H9 (cell line): ENCODE measurements at regions not wholly inside any gene's neighbourhood (a gene's known extent, or its start where the extent isn't known, plus 50 kb on each side); places are given as distances from the start of the nearest gene placed in this dataset.

ENCODE experiments used
- DNase-seq: peaks from one replicate; pipeline ENCODE4 v3.0.0-alpha.2; 2017
- H2AFZ ChIP-seq: one replicate; pipeline ENCODE4 v1.6.1; 2013; ENCODE audit warnings: mild to moderate bottlenecking, low read length, control low read depth, moderate library complexity
- H2AK5ac ChIP-seq: 2 replicates; pipeline ENCODE4 v1.6.1; 2013; ENCODE audit warnings: low read length, control low read depth, mixed read lengths; ENCODE audit not compliant: insufficient read length
- H2BK120ac ChIP-seq: one replicate; pipeline ENCODE4 v1.6.1; 2013; ENCODE audit warnings: low read depth, mild to moderate bottlenecking, low read length, control low read depth, inconsistent platforms; ENCODE audit not compliant: poor library complexity, severe bottlenecking
- H2BK12ac ChIP-seq: 2 replicates; pipeline ENCODE4 v1.6.1; 2013; ENCODE audit warnings: low read length, control low read depth, mixed read lengths, low read depth; ENCODE audit not compliant: insufficient read length
- H2BK15ac ChIP-seq: 2 replicates; pipeline ENCODE4 v1.6.1; 2013; ENCODE audit warnings: low read depth, low read length, control low read depth
- H2BK20ac ChIP-seq: one replicate; pipeline ENCODE4 v1.6.1; 2013; ENCODE audit warnings: low read depth, mild to moderate bottlenecking, low read length, control low read depth, inconsistent platforms; ENCODE audit not compliant: poor library complexity, severe bottlenecking
- H2BK5ac ChIP-seq: 2 replicates; pipeline ENCODE4 v1.6.1; 2013; ENCODE audit warnings: low read length, control low read depth, mixed read lengths; ENCODE audit not compliant: insufficient read length
- H3K14ac ChIP-seq: 2 replicates; pipeline ENCODE4 v1.6.1; 2013; ENCODE audit warnings: low read length, control low read depth; ENCODE audit not compliant: insufficient read depth
- H3K18ac ChIP-seq: 2 replicates; pipeline ENCODE4 v1.6.1; 2013; ENCODE audit warnings: low read depth, mild to moderate bottlenecking, mixed read lengths, low read length, control low read depth; ENCODE audit not compliant: insufficient read length
- H3K23ac ChIP-seq: 2 replicates; pipeline ENCODE4 v1.6.1; 2013; ENCODE audit warnings: low read length, control low read depth, mixed read lengths, low read depth; ENCODE audit not compliant: insufficient read length
- H3K23me2 ChIP-seq: 2 replicates; pipeline ENCODE4 v1.6.1; 2013; ENCODE audit warnings: low read depth, mild to moderate bottlenecking, mixed read lengths, low read length, control low read depth; ENCODE audit not compliant: insufficient read length, poor library complexity, severe bottlenecking
- H3K27ac ChIP-seq: 2 replicates; pipeline ENCODE4 v1.5.1; 2013; ENCODE audit warnings: low read length, control low read depth, mixed read lengths, low read depth; ENCODE audit not compliant: insufficient read length
- H3K27me3 ChIP-seq: 2 replicates; pipeline ENCODE4 v1.6.1; 2013; ENCODE audit warnings: low read length, control low read depth, inconsistent platforms; ENCODE audit not compliant: insufficient read depth
- H3K4ac ChIP-seq: 2 replicates; pipeline ENCODE4 v1.6.1; 2013; ENCODE audit warnings: low read depth, mild to moderate bottlenecking, control low read depth, inconsistent platforms, low read length, moderate library complexity
- H3K4me1 ChIP-seq: 2 replicates; pipeline ENCODE4 v1.6.1; 2013; ENCODE audit warnings: low read length, control low read depth, inconsistent platforms; ENCODE audit not compliant: insufficient read depth
- H3K4me2 ChIP-seq: 2 replicates; pipeline ENCODE4 v1.6.1; 2013; ENCODE audit warnings: low read length, control low read depth, mixed read lengths; ENCODE audit not compliant: insufficient read length, insufficient read depth
- H3K56ac ChIP-seq: 2 replicates; pipeline ENCODE4 v1.6.1; 2013; ENCODE audit warnings: low read depth, mild to moderate bottlenecking, mixed read lengths, low read length, control low read depth; ENCODE audit not compliant: insufficient read length
- H3K79me1 ChIP-seq: 2 replicates; pipeline ENCODE4 v1.6.1; 2013; ENCODE audit warnings: low read depth, mild to moderate bottlenecking, moderate library complexity, low read length, control low read depth, inconsistent platforms; ENCODE audit not compliant: insufficient read depth, poor library complexity, severe bottlenecking
- H3K79me2 ChIP-seq: 2 replicates; pipeline ENCODE4 v1.6.1; 2013; ENCODE audit warnings: low read length, control low read depth, inconsistent platforms; ENCODE audit not compliant: insufficient read depth
- H3K9ac ChIP-seq: 2 replicates; pipeline ENCODE4 v1.6.1; 2013; ENCODE audit warnings: low read length, control low read depth, mixed read lengths; ENCODE audit not compliant: insufficient read length; ENCODE audit errors: extremely low read depth
- H3K9me3 ChIP-seq: one replicate; pipeline ENCODE4 v1.6.1; 2013; ENCODE audit warnings: low read depth, low read length, inconsistent platforms; ENCODE audit not compliant: control insufficient read depth
- H3T11ph ChIP-seq: one replicate; pipeline ENCODE4 v1.6.1; 2013; ENCODE audit warnings: mild to moderate bottlenecking, low read length, control low read depth, inconsistent platforms
- H4K20me1 ChIP-seq: one replicate; pipeline ENCODE4 v1.6.1; 2013; ENCODE audit not compliant: control insufficient read depth, insufficient read length, insufficient read depth
- H4K5ac ChIP-seq: 2 replicates; pipeline ENCODE4 v1.6.1; 2013; ENCODE audit warnings: low read depth, mild to moderate bottlenecking, mixed read lengths, low read length, control low read depth; ENCODE audit not compliant: insufficient read length
- H4K8ac ChIP-seq: replicated peaks from 2 replicates; pipeline ENCODE4 v1.6.1; 2013; ENCODE audit warnings: low read length, control low read depth, mixed read lengths, low read depth; ENCODE audit not compliant: insufficient read length
- H4K91ac ChIP-seq: 2 replicates; pipeline ENCODE4 v1.6.1; 2013; ENCODE audit warnings: low read depth, mild to moderate bottlenecking, moderate library complexity, mixed read lengths, low read length, control low read depth; ENCODE audit not compliant: insufficient read length
- H3K27ac Mint-ChIP-seq, 3 experiments: 2 replicates in 2 of 3; 3 replicates in 1 of 3; pipeline ENCODE4 v1.8.0; 2020 to 2021; ENCODE audit warnings: mixed read lengths in 3 of 3, mild to moderate bottlenecking in 1 of 3, moderate library complexity in 1 of 3
- H3K27me3 Mint-ChIP-seq: 2 replicates; pipeline ENCODE4 v1.8.0; 2021; ENCODE audit warnings: low read depth, mild to moderate bottlenecking, moderate library complexity, mixed read lengths
- H3K36me3 Mint-ChIP-seq, 3 experiments: 2 replicates in 2 of 3; 3 replicates in 1 of 3; pipeline ENCODE4 v1.8.0; 2020 to 2021; ENCODE audit warnings: low read depth in 3 of 3, mixed read lengths in 3 of 3; ENCODE audit not compliant: insufficient read depth in 1 of 3
- H3K4me1 Mint-ChIP-seq, 2 experiments: 2 replicates each; pipeline ENCODE4 v1.8.0; 2020; ENCODE audit warnings: mixed read lengths in 2 of 2
- H3K4me3 Mint-ChIP-seq, 2 experiments: 2 replicates in 1 of 2; 3 replicates in 1 of 2; pipeline ENCODE4 v1.8.0; 2020 to 2021; ENCODE audit warnings: mild to moderate bottlenecking in 2 of 2, mixed read lengths in 2 of 2, moderate library complexity in 1 of 2
- H3K9me3 Mint-ChIP-seq, 2 experiments: 2 replicates in 1 of 2; 3 replicates in 1 of 2; pipeline ENCODE4 v1.8.0; 2020; ENCODE audit warnings: mild to moderate bottlenecking in 2 of 2, mixed read lengths in 2 of 2, moderate library complexity in 1 of 2
- WGBS: extraction: QIAGEN DNeasy Blood & Tissue Kit; methylation state at CpG from one replicate; pipeline ENCODE4 v1.1.7; 2013; ENCODE audit warnings: missing lambda C conversion rate, low lambda C conversion rate, mixed read lengths; ENCODE audit not compliant: insufficient read length; ENCODE audit errors: extremely low coverage; 5-methylcytosine and 5-hydroxymethylcytosine counted together
- TF ChIP-seq, protein P1 (sequence below): fragments of 200-600 bp; sonication (generic); conservative IDR thresholded peaks from 3 replicates; pipeline ENCODE4 v1.8.0; 2021; ENCODE audit warnings: antibody characterized with exemption, mild to moderate bottlenecking

DNA sequence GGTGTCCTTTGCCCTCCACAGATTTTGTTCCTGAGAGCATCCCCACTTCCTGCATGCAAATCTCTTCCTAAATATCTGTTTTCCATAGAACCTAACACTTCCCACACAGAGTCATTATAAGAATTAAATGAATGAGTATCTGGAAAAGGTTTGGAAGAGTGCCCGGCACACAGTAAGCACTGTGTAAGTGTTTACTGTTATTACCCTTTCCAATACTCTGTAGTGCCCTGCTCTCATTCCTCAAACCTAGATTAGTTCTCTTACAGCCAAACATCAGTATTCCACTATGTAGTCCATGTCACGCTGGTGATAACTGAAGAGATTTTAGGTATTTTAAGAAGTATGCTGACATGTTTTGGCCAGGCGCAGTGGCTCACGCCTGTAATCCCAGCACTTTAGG lies 57.3 kb upstream of the PHF21A start:
- Histone ChIP-seq H3K23ac (no peak overlapping the region), H3K79me1 (no peaks in the 10 kb centered on the region), H2BK15ac (no peak overlapping the region), H3K9ac (no peak overlapping the region), H3K27me3 (no peaks in the 10 kb centered on the region), H2BK20ac (no peak overlapping the region), H3K9me3 (no peaks in the 10 kb centered on the region), H3K23me2 (no peaks in the 10 kb centered on the region), H3K4me2 (no peak overlapping the region), H3K18ac (no peak overlapping the region), H2BK5ac (no peak overlapping the region), H3K79me2 (no peaks in the 10 kb centered on the region), H4K5ac (no peak overlapping the region), H3K4ac (no peak overlapping the region), H2BK12ac (no peak overlapping the region), H2AFZ (no peak overlapping the region), H3T11ph (no peak overlapping the region), H3K27ac (no peak overlapping the region), H4K20me1 (no peaks in the 10 kb centered on the region), H4K91ac (no peak overlapping the region), H3K4me1 (no peaks in the 10 kb centered on the region), H3K14ac (no peak overlapping the region), H2BK120ac (no peak overlapping the region), H3K56ac (no peak overlapping the region), H2AK5ac (no peak overlapping the region), H4K8ac (no peak overlapping the region)
- Mint-ChIP-seq H3K4me3 (no peak overlapping the region), H3K27me3 (peaks cover 15% of the 10 kb centered on the region), H3K9me3 (peaks cover 0 to 2% of the 10 kb centered on the region in 2 experiments; a peak in 2 of 5 replicates), H3K36me3 (no peaks in the 10 kb centered on the region; a peak in 1 of 7 replicates), H3K4me1 (no peaks in the 10 kb centered on the region), H3K27ac (no peak overlapping the region)
- no peak for DNase-seq
- no CpG with 5 or more reads among the region's 4 CpGs for WGBS
- TF ChIP-seq, protein P1, sequence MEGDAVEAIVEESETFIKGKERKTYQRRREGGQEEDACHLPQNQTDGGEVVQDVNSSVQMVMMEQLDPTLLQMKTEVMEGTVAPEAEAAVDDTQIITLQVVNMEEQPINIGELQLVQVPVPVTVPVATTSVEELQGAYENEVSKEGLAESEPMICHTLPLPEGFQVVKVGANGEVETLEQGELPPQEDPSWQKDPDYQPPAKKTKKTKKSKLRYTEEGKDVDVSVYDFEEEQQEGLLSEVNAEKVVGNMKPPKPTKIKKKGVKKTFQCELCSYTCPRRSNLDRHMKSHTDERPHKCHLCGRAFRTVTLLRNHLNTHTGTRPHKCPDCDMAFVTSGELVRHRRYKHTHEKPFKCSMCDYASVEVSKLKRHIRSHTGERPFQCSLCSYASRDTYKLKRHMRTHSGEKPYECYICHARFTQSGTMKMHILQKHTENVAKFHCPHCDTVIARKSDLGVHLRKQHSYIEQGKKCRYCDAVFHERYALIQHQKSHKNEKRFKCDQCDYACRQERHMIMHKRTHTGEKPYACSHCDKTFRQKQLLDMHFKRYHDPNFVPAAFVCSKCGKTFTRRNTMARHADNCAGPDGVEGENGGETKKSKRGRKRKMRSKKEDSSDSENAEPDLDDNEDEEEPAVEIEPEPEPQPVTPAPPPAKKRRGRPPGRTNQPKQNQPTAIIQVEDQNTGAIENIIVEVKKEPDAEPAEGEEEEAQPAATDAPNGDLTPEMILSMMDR: no peak
